Keratinocyte (primary cell): ENCODE measurements at regions not wholly inside any gene's neighbourhood (a gene's known extent, or its start where the extent isn't known, plus 50 kb on each side); places are given as distances from the start of the nearest gene placed in this dataset.

Experiments
- DNase-seq: peaks from one replicate; pipeline ENCODE4 v3.0.0-alpha.2; 2011; ENCODE audit warnings: low read depth, missing footprints, low spot score
- FAIRE-seq: peaks from 2 replicates; lab custom pipeline; 2011; peaks lifted over from hg19 to GRCh38; lab: Jason Lieb, UNC
- H2AFZ ChIP-seq: 2 replicates; pipeline ENCODE4 v1.6.0; 2012; ENCODE audit warnings: low read length, control low read depth, inconsistent platforms; ENCODE audit not compliant: control insufficient read depth
- H3K27ac ChIP-seq: 2 replicates; pipeline ENCODE4 v1.5.1; 2011; ENCODE audit warnings: low read length; ENCODE audit not compliant: control insufficient read depth, insufficient read depth
- H3K27me3 ChIP-seq: 3 replicates; pipeline ENCODE4 v1.6.0; 2011; ENCODE audit warnings: low read length; ENCODE audit not compliant: control insufficient read depth, insufficient read depth; ENCODE audit errors: extremely low read depth
- H3K36me3 ChIP-seq, 2 experiments: 2 replicates in 1 of 2; 3 replicates in 1 of 2; pipeline ENCODE4 v1.5.1; 2011; ENCODE audit warnings: low read length in 2 of 2, mild to moderate bottlenecking in 1 of 2; ENCODE audit not compliant: control insufficient read depth in 2 of 2, insufficient read depth in 2 of 2; ENCODE audit errors: extremely low read depth in 1 of 2
- H3K4me1 ChIP-seq: 3 replicates; pipeline ENCODE4 v1.5.1; 2011; ENCODE audit warnings: low read length; ENCODE audit not compliant: control insufficient read depth, insufficient read depth; ENCODE audit errors: extremely low read depth
- H3K4me2 ChIP-seq: 3 replicates; pipeline ENCODE4 v1.6.0; 2011; ENCODE audit warnings: low read depth, low read length; ENCODE audit not compliant: control insufficient read depth, insufficient read depth; ENCODE audit errors: extremely low read depth
- H3K4me3 ChIP-seq, 3 experiments: fragments of 200-600 bp in 1 of 3; sonication (generic) in 1 of 3; 2 replicates in 2 of 3; 3 replicates in 1 of 3; pipeline ENCODE4 v1.5.1; 2011 to 2016; ENCODE audit warnings: low read length in 3 of 3, mild to moderate bottlenecking in 3 of 3, control low read depth in 2 of 3, inconsistent platforms in 1 of 3, low read depth in 1 of 3, mixed read lengths in 1 of 3, mixed run types in 1 of 3, moderate library complexity in 1 of 3; ENCODE audit not compliant: control insufficient read depth in 2 of 3, insufficient read depth in 2 of 3; ENCODE audit errors: extremely low read depth in 1 of 3
- H3K79me2 ChIP-seq: 2 replicates; pipeline ENCODE4 v1.6.0; 2012; ENCODE audit warnings: low read length; ENCODE audit not compliant: control insufficient read depth, insufficient read depth
- H3K9ac ChIP-seq: 3 replicates; pipeline ENCODE4 v1.6.0; 2011; ENCODE audit warnings: low read length; ENCODE audit not compliant: control insufficient read depth, insufficient read depth; ENCODE audit errors: extremely low read depth
- H3K9me1 ChIP-seq: 3 replicates; pipeline ENCODE4 v1.6.0; 2011; ENCODE audit warnings: low read length; ENCODE audit not compliant: control insufficient read depth, insufficient read depth; ENCODE audit errors: extremely low read depth
- H3K9me3 ChIP-seq: 2 replicates; pipeline ENCODE4 v1.5.1; 2012; ENCODE audit warnings: low read depth, low read length; ENCODE audit not compliant: control insufficient read depth
- H4K20me1 ChIP-seq: 3 replicates; pipeline ENCODE4 v1.6.0; 2011; ENCODE audit warnings: low read length; ENCODE audit not compliant: control insufficient read depth, insufficient read depth; ENCODE audit errors: extremely low read depth
- CTCF ChIP-seq, 3 experiments: IDR thresholded peaks in 1 of 3; conservative IDR thresholded peaks in 1 of 3; optimal IDR thresholded peaks in 1 of 3; 2 replicates in 2 of 3; 3 replicates in 1 of 3; pipeline versions ENCODE3 to v1.5.1; 2011; ENCODE audit warnings: low read length in 3 of 3, mild to moderate bottlenecking in 3 of 3, moderate library complexity in 2 of 3, control low read depth in 1 of 3, inconsistent platforms in 1 of 3; ENCODE audit not compliant: insufficient read depth in 2 of 3; ENCODE audit errors: extremely low read depth in 1 of 3
- EZH2 ChIP-seq: IDR thresholded peaks from one replicate; pipeline ENCODE4 v1.6.1; 2012; ENCODE audit warnings: inconsistent platforms, mild to moderate bottlenecking, low read length, moderate library complexity
- dilution Hi-C: fragments of 300-500 bp; cut with MboI; formaldehyde crosslinking; loops from one replicate; pipeline ENCODE4 v1.7.0; 2020; ENCODE audit warnings: low sequenced_read_pairs; ENCODE audit not compliant: extremely low pct_ligation_motif_present

GRCh38 chr3:22371607-22372291, 620.7 kb upstream of the ZNF385D start:
- H3K4me2 ChIP-seq = no peak overlapping the region
- no peak overlapping the region for H2AFZ ChIP-seq
- no peak overlapping the region for H3K4me3 ChIP-seq
- H3K4me1 ChIP-seq = no peaks in the 10 kb centered on the region
- FAIRE-seq (no peak), DNase-seq (no peak)
- no peaks in the 10 kb centered on the region for H3K9me1 ChIP-seq
- no peaks in the 10 kb centered on the region for H3K9me3 ChIP-seq
- no peaks in the 10 kb centered on the region for H3K36me3 ChIP-seq
- H3K9ac ChIP-seq = no peak overlapping the region
- no peak overlapping the region for H3K27ac ChIP-seq
- no peaks in the 10 kb centered on the region for H4K20me1 ChIP-seq
- no peaks in the 10 kb centered on the region for H3K79me2 ChIP-seq
- dilution Hi-C loops = no loop called here
- H3K27me3 ChIP-seq = peaks cover 21% of the 10 kb centered on the region
- TF ChIP-seq CTCF (optimal IDR thresholded peaks at IDR 0.05 in 1 of 3, IDR thresholded peaks at IDR 0.05 in 1 of 3, conservative IDR thresholded peaks at IDR 0.05 in 1 of 3; ENCODE audit: extremely low read depth in 1 of 3, insufficient read depth in 2 of 3, low read length in 3 of 3) = no peak
- TF ChIP-seq EZH2 = no peak

GRCh38 chr3:22372292-22373062, 621.5 kb upstream of the ZNF385D start:
- FAIRE-seq (no peak), DNase-seq (no peak)
- no peak overlapping the region for H3K4me2 ChIP-seq
- no peak overlapping the region for H3K9ac ChIP-seq
- H3K27ac ChIP-seq = no peak overlapping the region
- no peaks in the 10 kb centered on the region for H4K20me1 ChIP-seq
- no peak overlapping the region for H3K4me3 ChIP-seq
- peaks cover 21% of the 10 kb centered on the region for H3K27me3 ChIP-seq
- no peaks in the 10 kb centered on the region for H3K9me3 ChIP-seq
- no peaks in the 10 kb centered on the region for H3K9me1 ChIP-seq
- H3K79me2 ChIP-seq = no peaks in the 10 kb centered on the region
- dilution Hi-C loops = no loop called here
- no peak overlapping the region for H2AFZ ChIP-seq
- no peaks in the 10 kb centered on the region for H3K4me1 ChIP-seq
- no peaks in the 10 kb centered on the region for H3K36me3 ChIP-seq
- TF ChIP-seq EZH2 (no peak), CTCF (optimal IDR thresholded peaks at IDR 0.05 in 1 of 3, IDR thresholded peaks at IDR 0.05 in 1 of 3, conservative IDR thresholded peaks at IDR 0.05 in 1 of 3; ENCODE audit: extremely low read depth in 1 of 3, insufficient read depth in 2 of 3, low read length in 3 of 3) (no peak)
